Astrocyte of the spinal cord (primary cell): ENCODE measurements at regions not wholly inside any gene's neighbourhood (a gene's known extent, or its start where the extent isn't known, plus 50 kb on each side); places are given as distances from the start of the nearest gene placed in this dataset.

Experiments
- DNase-seq: peaks from one replicate; pipeline ENCODE4 v3.0.0; 2011; ENCODE audit warnings: low read depth, low spot score
- H3K4me3 ChIP-seq: 2 replicates; pipeline ENCODE4 v1.5.1; 2011; ENCODE audit warnings: low read depth, mild to moderate bottlenecking, low read length, moderate library complexity
- in situ Hi-C: cut with HindIII; loops from 2 replicates; pipeline ENCODE4 v1.10.0; 2017; ENCODE audit warnings: low sequenced_read_pairs
- TF ChIP-seq, protein P1 (sequence below): IDR thresholded peaks from 2 replicates; pipeline ENCODE4 v1.5.1; 2012; ENCODE audit warnings: low read depth, mild to moderate bottlenecking, low read length, inconsistent platforms

DNA sequence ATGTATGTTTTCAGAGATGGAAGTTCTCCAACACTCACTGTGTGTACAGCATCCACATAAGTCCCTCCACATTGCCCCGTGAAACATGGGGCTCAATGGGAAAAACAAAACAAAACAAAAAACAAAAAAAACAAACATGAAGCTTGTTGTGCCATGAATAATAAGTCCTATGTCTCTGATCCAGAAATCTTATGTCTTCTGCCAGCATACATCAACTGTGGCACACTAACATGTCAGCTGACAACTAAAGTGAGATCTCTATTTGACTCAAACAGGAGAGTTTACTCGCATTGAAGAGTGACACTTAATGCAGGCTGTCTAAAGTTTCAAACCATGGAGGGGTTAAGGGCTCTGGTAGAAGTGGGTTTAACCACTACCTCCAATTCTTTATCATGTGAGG lies 180.2 kb upstream of the ROBO1 start:
- no peak overlapping the region for H3K4me3 ChIP-seq
- DNase-seq = no peak
- in situ Hi-C loops = no loop called here
- TF ChIP-seq, protein P1, sequence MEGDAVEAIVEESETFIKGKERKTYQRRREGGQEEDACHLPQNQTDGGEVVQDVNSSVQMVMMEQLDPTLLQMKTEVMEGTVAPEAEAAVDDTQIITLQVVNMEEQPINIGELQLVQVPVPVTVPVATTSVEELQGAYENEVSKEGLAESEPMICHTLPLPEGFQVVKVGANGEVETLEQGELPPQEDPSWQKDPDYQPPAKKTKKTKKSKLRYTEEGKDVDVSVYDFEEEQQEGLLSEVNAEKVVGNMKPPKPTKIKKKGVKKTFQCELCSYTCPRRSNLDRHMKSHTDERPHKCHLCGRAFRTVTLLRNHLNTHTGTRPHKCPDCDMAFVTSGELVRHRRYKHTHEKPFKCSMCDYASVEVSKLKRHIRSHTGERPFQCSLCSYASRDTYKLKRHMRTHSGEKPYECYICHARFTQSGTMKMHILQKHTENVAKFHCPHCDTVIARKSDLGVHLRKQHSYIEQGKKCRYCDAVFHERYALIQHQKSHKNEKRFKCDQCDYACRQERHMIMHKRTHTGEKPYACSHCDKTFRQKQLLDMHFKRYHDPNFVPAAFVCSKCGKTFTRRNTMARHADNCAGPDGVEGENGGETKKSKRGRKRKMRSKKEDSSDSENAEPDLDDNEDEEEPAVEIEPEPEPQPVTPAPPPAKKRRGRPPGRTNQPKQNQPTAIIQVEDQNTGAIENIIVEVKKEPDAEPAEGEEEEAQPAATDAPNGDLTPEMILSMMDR = no peak

DNA sequence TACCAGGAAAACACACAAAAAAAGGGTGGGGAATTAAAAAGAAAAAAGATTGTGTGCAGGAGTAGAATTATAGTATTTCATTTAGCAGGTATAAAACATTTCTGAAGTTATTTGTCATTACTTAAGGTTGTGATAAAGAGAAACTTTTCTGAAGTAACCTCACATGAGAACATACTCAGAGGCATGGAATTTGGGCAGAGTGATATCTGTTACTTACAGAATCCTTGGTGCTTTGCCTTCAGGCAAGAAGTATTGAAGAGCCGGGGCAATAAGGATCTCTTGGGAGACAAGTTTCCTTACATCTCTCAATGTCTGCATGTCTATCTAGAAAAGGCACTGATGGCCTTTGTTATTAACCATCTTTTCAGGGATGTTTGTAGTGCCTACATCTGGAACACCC lies 179.7 kb upstream of the ROBO1 start:
- no peak for DNase-seq
- TF ChIP-seq, protein P1 = no peak
- in situ Hi-C loops = no loop called here
- no peak overlapping the region for H3K4me3 ChIP-seq

DNA sequence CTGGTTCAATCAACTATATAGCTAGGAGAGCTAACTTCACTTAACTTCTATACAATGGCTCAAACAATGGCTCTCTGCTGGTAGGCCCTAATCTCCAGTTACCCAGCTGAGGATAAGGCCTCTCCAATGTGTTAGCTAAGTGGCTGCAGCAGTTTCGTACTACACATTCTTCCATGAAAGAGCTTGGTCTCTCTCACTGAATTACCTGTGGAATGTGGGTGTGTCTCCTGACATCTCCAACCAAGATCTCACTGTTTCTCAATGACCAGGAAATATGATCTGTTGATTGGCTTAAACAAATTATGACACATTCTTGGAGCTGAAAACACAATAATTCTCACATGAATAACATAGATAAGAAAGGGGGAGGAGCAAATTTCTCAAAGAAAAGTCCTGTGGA lies 169.8 kb upstream of the ROBO1 start:
- in situ Hi-C loops = no loop called here
- TF ChIP-seq, protein P1 = no peak
- no peak for DNase-seq
- H3K4me3 ChIP-seq = no peak overlapping the region

DNA sequence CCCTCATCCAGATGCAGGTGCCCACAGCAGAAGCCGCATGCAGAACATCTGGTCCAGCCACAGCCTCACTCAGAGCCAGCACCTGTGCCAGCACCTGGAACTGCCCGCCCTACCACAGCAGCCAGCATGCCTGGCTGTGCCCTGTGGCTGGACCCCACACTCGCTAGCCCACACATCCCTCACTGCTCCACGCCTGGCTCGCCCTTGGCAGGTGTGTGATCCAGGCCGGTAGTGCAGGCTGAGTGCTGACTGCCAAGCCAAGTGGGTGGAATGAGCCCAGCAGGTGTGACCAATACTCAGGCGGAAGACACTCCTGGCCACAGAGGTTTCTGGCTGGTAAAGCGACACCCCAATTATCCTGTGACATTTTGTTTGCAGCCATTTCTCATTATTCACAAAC lies 162.4 kb upstream of the ROBO1 start:
- in situ Hi-C loops = no loop called here
- no peak for DNase-seq
- TF ChIP-seq, protein P1 = no peak
- H3K4me3 ChIP-seq = no peak overlapping the region

DNA sequence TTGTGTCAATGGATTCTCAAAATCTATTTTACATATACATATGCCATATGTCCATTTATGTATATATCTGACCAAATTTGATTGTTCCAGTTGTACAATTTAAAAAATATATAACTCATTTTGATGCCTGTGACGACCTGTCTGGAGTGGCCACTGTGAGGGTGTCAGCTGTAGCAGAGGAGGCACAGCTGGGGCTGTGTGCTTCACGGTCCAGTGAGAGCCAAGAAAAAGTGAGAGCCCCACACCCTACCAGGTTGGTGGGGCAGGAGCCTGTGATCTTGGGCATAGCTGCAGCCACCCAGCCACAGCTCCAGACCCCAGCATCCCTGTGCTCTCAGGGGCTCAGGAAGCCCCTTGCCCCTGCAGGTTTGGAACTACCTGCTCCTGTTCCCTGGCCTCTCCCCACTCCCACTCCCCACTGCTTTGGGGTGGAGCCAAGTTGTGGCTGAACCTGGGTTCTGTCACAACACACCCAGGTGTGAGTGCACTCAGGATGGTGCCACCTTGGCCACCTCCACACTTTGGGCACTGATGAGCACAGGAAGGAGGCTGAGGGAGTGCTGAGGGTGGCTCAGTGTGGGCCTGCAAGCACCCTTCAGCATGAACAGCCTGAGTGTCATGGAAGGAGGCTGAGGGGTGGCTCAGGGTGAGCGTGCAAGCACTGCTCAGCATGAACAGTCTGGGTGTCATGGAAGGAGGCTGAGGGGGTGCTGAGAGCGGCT lies 161.1 kb upstream of the ROBO1 start:
- TF ChIP-seq, protein P1 = no peak
- in situ Hi-C loops = no loop called here
- DNase-seq = no peak
- no peak overlapping the region for H3K4me3 ChIP-seq

DNA sequence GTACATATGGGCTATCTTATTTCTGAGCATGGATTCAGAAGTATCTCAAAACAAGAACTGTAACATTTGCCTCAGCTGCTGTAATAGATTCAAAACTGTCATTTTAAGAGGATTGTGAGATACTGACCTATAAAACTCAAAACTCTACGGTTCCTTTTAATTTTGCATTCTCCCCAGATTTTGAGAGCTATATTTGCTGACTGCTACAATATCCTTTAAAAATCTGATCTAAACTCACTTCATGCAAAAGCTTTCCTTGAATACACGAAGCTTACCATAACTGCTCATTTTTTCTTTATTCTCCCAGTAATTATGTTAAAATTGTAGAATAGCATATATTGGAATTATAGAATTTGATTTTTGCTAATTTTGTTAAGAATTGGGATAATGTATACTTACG lies 158.7 kb upstream of the ROBO1 start:
- no peak for DNase-seq
- in situ Hi-C loops = no loop called here
- TF ChIP-seq, protein P1 = no peak
- H3K4me3 ChIP-seq = no peak overlapping the region

DNA sequence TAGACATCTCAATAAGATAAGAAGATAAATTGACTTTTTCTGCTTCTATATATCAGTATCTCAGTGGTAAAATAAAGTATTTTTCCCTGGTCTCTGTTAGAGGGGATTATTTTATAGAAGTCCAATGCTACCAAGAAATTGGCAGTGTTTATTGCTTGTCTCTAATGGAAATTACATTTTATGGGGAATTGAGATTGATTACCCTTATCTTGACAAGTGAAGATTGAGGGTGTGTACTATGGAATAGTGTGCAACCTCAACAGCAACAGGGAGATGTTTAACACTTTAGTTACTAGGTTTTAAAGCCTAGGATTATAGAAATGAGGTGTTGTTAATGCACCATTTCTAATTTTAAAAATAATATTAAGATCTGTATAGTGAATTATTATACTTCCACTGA lies 154.8 kb upstream of the ROBO1 start:
- in situ Hi-C loops = no loop called here
- TF ChIP-seq, protein P1 = no peak
- DNase-seq = no peak
- no peak overlapping the region for H3K4me3 ChIP-seq
